ENCODE measurements at regions not wholly inside any gene's neighbourhood (a gene's known extent, or its start where the extent isn't known, plus 50 kb on each side); places are given as distances from the start of the nearest gene placed in this dataset.

- intact Hi-C loops (cut with DNase I), result no loop called here
- DNase-seq (ENCODE audit: low spot score in 2 of 2), result no peak
- no peak overlapping the region for H3K4me3 ChIP-seq
- no peaks in the 10 kb centered on the region for H3K4me1 ChIP-seq
- no peaks in the 10 kb centered on the region for H3K9me3 ChIP-seq
- H3K27ac ChIP-seq, result no peak overlapping the region
- TF ChIP-seq, protein P1, sequence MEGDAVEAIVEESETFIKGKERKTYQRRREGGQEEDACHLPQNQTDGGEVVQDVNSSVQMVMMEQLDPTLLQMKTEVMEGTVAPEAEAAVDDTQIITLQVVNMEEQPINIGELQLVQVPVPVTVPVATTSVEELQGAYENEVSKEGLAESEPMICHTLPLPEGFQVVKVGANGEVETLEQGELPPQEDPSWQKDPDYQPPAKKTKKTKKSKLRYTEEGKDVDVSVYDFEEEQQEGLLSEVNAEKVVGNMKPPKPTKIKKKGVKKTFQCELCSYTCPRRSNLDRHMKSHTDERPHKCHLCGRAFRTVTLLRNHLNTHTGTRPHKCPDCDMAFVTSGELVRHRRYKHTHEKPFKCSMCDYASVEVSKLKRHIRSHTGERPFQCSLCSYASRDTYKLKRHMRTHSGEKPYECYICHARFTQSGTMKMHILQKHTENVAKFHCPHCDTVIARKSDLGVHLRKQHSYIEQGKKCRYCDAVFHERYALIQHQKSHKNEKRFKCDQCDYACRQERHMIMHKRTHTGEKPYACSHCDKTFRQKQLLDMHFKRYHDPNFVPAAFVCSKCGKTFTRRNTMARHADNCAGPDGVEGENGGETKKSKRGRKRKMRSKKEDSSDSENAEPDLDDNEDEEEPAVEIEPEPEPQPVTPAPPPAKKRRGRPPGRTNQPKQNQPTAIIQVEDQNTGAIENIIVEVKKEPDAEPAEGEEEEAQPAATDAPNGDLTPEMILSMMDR (IDR thresholded peaks at IDR 0.05), result no peak
- no peaks in the 10 kb centered on the region for H3K27me3 ChIP-seq
- no peaks in the 10 kb centered on the region for H3K36me3 ChIP-seq
These were observed 1072.4 kb upstream of the LCORL start for GRCh38 chr4:19093951-19094350.

DNA sequence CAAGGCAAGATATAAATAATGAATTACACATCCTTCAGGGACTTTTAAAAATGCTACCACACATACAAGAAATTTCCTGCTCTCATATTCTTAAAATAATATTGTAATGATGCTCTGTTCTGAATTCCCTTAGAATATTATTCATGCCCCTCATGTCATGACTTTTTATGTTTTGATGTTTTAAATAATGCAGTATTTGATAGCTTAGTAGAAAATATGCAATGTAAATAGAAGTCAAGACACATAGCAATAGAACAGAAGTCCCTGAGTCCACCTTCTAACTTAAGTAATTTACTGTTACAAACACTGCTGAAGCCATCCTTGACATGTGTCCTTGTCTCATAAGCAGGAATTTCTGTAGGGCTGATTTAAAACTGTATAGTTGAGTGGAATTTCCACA lies 1071.2 kb upstream of the LCORL start:
- intact Hi-C loops (cut with DNase I), result no loop called here
- H3K36me3 ChIP-seq, result no peaks in the 10 kb centered on the region
- H3K9me3 ChIP-seq, result no peaks in the 10 kb centered on the region
- TF ChIP-seq, protein P1 (IDR thresholded peaks at IDR 0.05), result no peak
- no peak overlapping the region for H3K27ac ChIP-seq
- H3K27me3 ChIP-seq, result no peaks in the 10 kb centered on the region
- H3K4me3 ChIP-seq, result no peak overlapping the region
- H3K4me1 ChIP-seq, result no peaks in the 10 kb centered on the region
- no peak for DNase-seq (ENCODE audit: low spot score in 2 of 2)

DNA sequence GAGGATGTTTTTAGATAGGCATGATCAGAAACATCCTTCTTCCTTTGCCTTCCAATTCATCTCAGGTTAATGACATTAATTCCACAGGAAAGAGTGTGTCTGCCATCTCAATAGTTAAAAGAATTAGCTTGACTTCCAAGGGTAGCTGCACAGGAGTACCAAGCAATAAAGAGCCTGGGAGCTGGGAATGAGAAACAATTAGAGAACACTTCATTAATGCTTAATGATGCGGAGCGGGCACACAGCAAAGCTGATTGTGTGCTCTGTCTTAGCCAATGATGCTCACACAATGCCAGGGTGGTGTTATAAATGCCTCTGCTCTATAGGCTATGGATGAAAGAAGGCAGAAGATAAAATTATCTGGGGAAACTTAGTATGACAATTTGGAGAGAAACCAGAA lies 1052.5 kb upstream of the LCORL start:
- Histone ChIP-seq H3K27ac (no peak overlapping the region), H3K36me3 (no peaks in the 10 kb centered on the region)

GRCh38 chr4:19063662-19064061 lies 1042.1 kb upstream of the LCORL start:
- no peak for DNase-seq (ENCODE audit: low spot score in 2 of 2)
- no peak overlapping the region for H3K27ac ChIP-seq
- TF ChIP-seq, protein P1 (IDR thresholded peaks at IDR 0.05), result no peak

More for the DNA sequence above, 1052.5 kb upstream of the LCORL start:
- TF ChIP-seq, protein P1 (IDR thresholded peaks at IDR 0.05), result no peak
- intact Hi-C loops (cut with DNase I), result no loop called here
- no peaks in the 10 kb centered on the region for H3K27me3 ChIP-seq
- H3K9me3 ChIP-seq, result no peaks in the 10 kb centered on the region
- no peak overlapping the region for H3K4me3 ChIP-seq
- DNase-seq (ENCODE audit: low spot score in 2 of 2), result no peak
- no peaks in the 10 kb centered on the region for H3K4me1 ChIP-seq

GRCh38 chr4:19054916-19055315 lies 1033.4 kb upstream of the LCORL start:
- DNase-seq (ENCODE audit: low spot score in 2 of 2), result no peak
- TF ChIP-seq, protein P1 (IDR thresholded peaks at IDR 0.05), result no peak
- H3K27ac ChIP-seq, result no peak overlapping the region
- intact Hi-C loops (cut with DNase I), result no loop called here
- no peaks in the 10 kb centered on the region for H3K9me3 ChIP-seq
- H3K36me3 ChIP-seq, result no peaks in the 10 kb centered on the region
- no peaks in the 10 kb centered on the region for H3K4me1 ChIP-seq
- no peak overlapping the region for H3K4me3 ChIP-seq
- H3K27me3 ChIP-seq, result no peaks in the 10 kb centered on the region

More at GRCh38 chr4:19063662-19064061, 1042.1 kb upstream of the LCORL start:
- intact Hi-C loops (cut with DNase I), result no loop called here
- Histone ChIP-seq H3K4me1 (no peaks in the 10 kb centered on the region), H3K4me3 (no peak overlapping the region), H3K36me3 (no peaks in the 10 kb centered on the region), H3K27me3 (no peaks in the 10 kb centered on the region), H3K9me3 (no peaks in the 10 kb centered on the region)

- TF ChIP-seq, protein P1 (IDR thresholded peaks at IDR 0.05), result no peak
- intact Hi-C loops (cut with DNase I), result no loop called here
These were observed 1030.3 kb upstream of the LCORL start for GRCh38 chr4:19051831-19052230.

More at GRCh38 chr4:19051831-19052230, 1030.3 kb upstream of the LCORL start:
- H3K4me3 ChIP-seq, result no peak overlapping the region
- no peak for DNase-seq (ENCODE audit: low spot score in 2 of 2)
- H3K36me3 ChIP-seq, result no peaks in the 10 kb centered on the region
- H3K9me3 ChIP-seq, result no peaks in the 10 kb centered on the region
- no peak overlapping the region for H3K27ac ChIP-seq
- H3K4me1 ChIP-seq, result no peaks in the 10 kb centered on the region
- H3K27me3 ChIP-seq, result no peaks in the 10 kb centered on the region

All from ascending aorta (tissue), 2 donors.